VCaP (cell line): ENCODE measurements at regions not wholly inside any gene's neighbourhood (a gene's known extent, or its start where the extent isn't known, plus 50 kb on each side); places are given as distances from the start of the nearest gene placed in this dataset.

Experiments
- H3K27ac ChIP-seq: fragments of 450-650 bp; 2 replicates; pipeline ENCODE4 v1.5.1; 2017
- CTCF ChIP-seq: fragments of 450-650 bp; conservative IDR thresholded peaks from 2 replicates; pipeline ENCODE4 v1.5.1; 2017; ENCODE audit warnings: mild to moderate bottlenecking, moderate library complexity

GRCh38 chr6:91018586-91018985, 431.7 kb upstream of the MAP3K7 start:
- H3K27ac ChIP-seq: no peak overlapping the region
- TF ChIP-seq CTCF: no peak

- H3K27ac ChIP-seq: no peak overlapping the region
- TF ChIP-seq CTCF: no peak
These were observed 426.6 kb upstream of the MAP3K7 start for GRCh38 chr6:91013511-91013910.

- no peak for TF ChIP-seq CTCF
- H3K27ac ChIP-seq: no peak overlapping the region
These were observed 410.2 kb upstream of the MAP3K7 start for GRCh38 chr6:90997076-90997475.

GRCh38 chr6:90993770-90994169, 406.9 kb upstream of the MAP3K7 start:
- no peak overlapping the region for H3K27ac ChIP-seq
- TF ChIP-seq CTCF: no peak

DNA sequence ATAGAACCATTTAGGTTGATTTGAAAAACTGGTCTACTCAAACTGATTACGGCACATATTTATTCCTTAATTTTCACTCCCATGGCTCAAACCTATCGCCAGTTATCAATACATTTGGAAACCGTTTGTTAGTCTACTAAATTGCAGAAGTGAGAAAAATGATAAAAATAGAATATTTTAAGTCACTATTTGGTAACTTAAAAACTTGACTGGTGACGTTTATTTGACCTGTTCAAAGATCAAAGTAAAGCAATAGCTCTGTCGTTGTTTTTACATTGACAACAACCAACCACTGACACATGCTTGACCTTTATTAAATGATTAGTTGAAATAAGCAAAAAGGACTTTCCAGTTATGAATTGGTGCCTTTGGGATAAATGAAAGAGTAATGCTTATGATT, 402.9 kb upstream of the MAP3K7 start:
- no peak overlapping the region for H3K27ac ChIP-seq
- TF ChIP-seq CTCF: no peak

- TF ChIP-seq CTCF: no peak
These were observed 397.2 kb upstream of the MAP3K7 start for GRCh38 chr6:90984066-90984465.

GRCh38 chr6:90983462-90983861, 396.6 kb upstream of the MAP3K7 start:
- TF ChIP-seq CTCF: no peak
- no peak overlapping the region for H3K27ac ChIP-seq

More at GRCh38 chr6:90984066-90984465, 397.2 kb upstream of the MAP3K7 start:
- no peak overlapping the region for H3K27ac ChIP-seq

GRCh38 chr6:90982581-90982980, 395.7 kb upstream of the MAP3K7 start:
- H3K27ac ChIP-seq: no peak overlapping the region
- no peak for TF ChIP-seq CTCF
